ENCODE measurements at regions not wholly inside any gene's neighbourhood (a gene's known extent, or its start where the extent isn't known, plus 50 kb on each side); places are given as distances from the start of the nearest gene placed in this dataset.

DNA sequence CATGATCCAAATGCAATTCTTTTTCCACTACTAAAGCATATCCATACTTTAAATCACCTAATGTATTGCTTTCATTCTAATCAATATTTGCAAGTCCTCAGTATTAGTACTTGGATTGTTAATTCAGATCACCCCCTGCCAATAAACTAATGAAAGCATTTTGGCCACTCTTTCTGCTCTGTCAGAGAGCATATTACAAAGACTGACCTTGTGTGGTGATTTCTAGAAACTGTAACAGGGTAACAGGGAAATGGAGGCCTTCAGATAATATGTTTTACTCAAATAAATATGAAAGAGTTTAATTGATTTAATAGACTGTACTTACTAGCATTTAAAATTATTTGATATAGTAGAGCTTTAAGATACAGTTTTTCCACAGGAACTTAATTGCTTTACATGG is 453.0 kb downstream of the KCNJ3 start:
- Histone ChIP-seq H3K4me2 (ENCODE audit: low read length) (no peak overlapping the region), H3K79me2 (ENCODE audit: insufficient read depth, low read depth, low read length) (peaks cover 19% of the 10 kb centered on the region; the same call in 1 of the 2 replicates), H2AFZ (ENCODE audit: low read length) (peak overlapping the region; percentile 19; the same call in 1 of the 2 replicates), H3K9me2 (ENCODE audit: insufficient read depth, low read length) (no peaks in the 10 kb centered on the region), H3K4me1 (ENCODE audit: insufficient read depth, low read length, poor library complexity, severe bottlenecking) (peaks cover 32% of the 10 kb centered on the region), H3K4me3 (ENCODE audit: low read depth, low read length, poor library complexity, severe bottlenecking) (no peak overlapping the region), H4K20me1 (ENCODE audit: insufficient read depth, low read length) (no peaks in the 10 kb centered on the region), H3K9me3 (ENCODE audit: low read length) (no peaks in the 10 kb centered on the region), H3K27ac (ENCODE audit: low read depth, low read length, poor library complexity, severe bottlenecking) (no peak overlapping the region), H3K36me3 (ENCODE audit: insufficient read depth, low read length) (no peaks in the 10 kb centered on the region)
- ChIA-PET CTCF (ENCODE audit: unreplicated experiment) (no interaction called here), POLR2A (interaction anchor here (1.1 to 2.9 kb wide), 3 partner anchors 9 to 11 kb away, joined by 5 to 15 read pairs (median 6); no protein-coding TSS in a partner anchor)
- no TSS peak for BruUV-seq (replicated peaks)
- no peak for TF ChIP-seq EZH2phosphoT487 (IDR thresholded peaks at IDR 0.05; ENCODE audit: borderline replicate concordance, low read depth, low read length)
- TF ChIP-seq, protein P1, sequence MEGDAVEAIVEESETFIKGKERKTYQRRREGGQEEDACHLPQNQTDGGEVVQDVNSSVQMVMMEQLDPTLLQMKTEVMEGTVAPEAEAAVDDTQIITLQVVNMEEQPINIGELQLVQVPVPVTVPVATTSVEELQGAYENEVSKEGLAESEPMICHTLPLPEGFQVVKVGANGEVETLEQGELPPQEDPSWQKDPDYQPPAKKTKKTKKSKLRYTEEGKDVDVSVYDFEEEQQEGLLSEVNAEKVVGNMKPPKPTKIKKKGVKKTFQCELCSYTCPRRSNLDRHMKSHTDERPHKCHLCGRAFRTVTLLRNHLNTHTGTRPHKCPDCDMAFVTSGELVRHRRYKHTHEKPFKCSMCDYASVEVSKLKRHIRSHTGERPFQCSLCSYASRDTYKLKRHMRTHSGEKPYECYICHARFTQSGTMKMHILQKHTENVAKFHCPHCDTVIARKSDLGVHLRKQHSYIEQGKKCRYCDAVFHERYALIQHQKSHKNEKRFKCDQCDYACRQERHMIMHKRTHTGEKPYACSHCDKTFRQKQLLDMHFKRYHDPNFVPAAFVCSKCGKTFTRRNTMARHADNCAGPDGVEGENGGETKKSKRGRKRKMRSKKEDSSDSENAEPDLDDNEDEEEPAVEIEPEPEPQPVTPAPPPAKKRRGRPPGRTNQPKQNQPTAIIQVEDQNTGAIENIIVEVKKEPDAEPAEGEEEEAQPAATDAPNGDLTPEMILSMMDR (conservative IDR thresholded peaks at IDR 0.05; ENCODE audit: low read length) = no peak
- intact Hi-C loops (cut with micrococcal nuclease; ENCODE audit: unreplicated experiment) = no loop called here
- DNase-seq (ENCODE audit: low spot score) = no peak

DNA sequence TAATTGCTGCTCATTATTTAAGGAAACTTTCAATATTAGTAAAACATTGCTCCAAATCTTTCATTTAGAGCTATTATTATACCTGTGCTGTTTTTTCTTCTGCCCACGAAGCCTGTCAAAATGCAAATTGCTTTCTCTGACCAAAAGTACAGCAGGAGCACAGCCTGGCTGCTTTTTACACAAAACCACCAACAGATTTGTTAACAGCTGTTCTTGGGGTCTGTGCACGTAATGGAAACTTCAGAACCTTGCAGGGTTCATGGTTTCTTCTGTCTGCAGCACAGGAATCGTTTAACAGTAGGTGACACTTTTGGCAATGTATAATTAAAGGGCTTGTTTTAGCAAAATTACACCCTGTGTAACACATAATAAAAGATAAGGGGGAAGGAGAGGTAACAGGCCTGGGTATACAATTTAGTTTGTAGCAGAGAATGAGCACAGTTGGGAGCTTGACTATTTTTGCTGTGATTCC is 447.3 kb downstream of the KCNJ3 start:
- DNase-seq (ENCODE audit: low spot score) = peak; percentile 95
- Histone ChIP-seq H3K4me2 (ENCODE audit: low read length) (peak overlapping the region; percentile 89), H4K20me1 (ENCODE audit: insufficient read depth, low read length) (no peaks in the 10 kb centered on the region), H3K79me2 (ENCODE audit: insufficient read depth, low read depth, low read length) (peaks cover 25% of the 10 kb centered on the region; the same call in 1 of the 2 replicates), H3K36me3 (ENCODE audit: insufficient read depth, low read length) (no peaks in the 10 kb centered on the region), H3K4me3 (ENCODE audit: low read depth, low read length, poor library complexity, severe bottlenecking) (peak overlapping the region; percentile 64), H2AFZ (ENCODE audit: low read length) (peak overlapping the region; percentile 95; the same call in 1 of the 2 replicates), H3K9me3 (ENCODE audit: low read length) (no peaks in the 10 kb centered on the region; the same call in 1 of the 2 replicates), H3K9me2 (ENCODE audit: insufficient read depth, low read length) (no peaks in the 10 kb centered on the region), H3K27ac (ENCODE audit: low read depth, low read length, poor library complexity, severe bottlenecking) (peak overlapping the region; percentile 100), H3K4me1 (ENCODE audit: insufficient read depth, low read length, poor library complexity, severe bottlenecking) (peaks cover 72% of the 10 kb centered on the region)
- no peak for TF ChIP-seq EZH2phosphoT487 (IDR thresholded peaks at IDR 0.05; ENCODE audit: borderline replicate concordance, low read depth, low read length)
- TF ChIP-seq, protein P1 (conservative IDR thresholded peaks at IDR 0.05; ENCODE audit: low read length) = 0 out of 2 replicates have a peak, but pooled peaks have one; percentile 23
- no TSS peak for BruUV-seq (replicated peaks)
- ChIA-PET POLR2A (interaction anchor here (0.7 to 1.5 kb wide), 6 partner anchors 12 to 107 kb away, joined by 3 read pairs; no protein-coding TSS in a partner anchor), CTCF (ENCODE audit: unreplicated experiment) (no interaction called here)
- intact Hi-C loops (cut with micrococcal nuclease; ENCODE audit: unreplicated experiment) = loop anchor here (2.0 kb wide), 2 partner anchors 75 to 167 kb away; no protein-coding TSS in a partner anchor

- intact Hi-C loops (cut with micrococcal nuclease; ENCODE audit: unreplicated experiment) = loop anchor here (5.0 kb wide), 1 partner anchor 156 kb away; no protein-coding TSS in a partner anchor
- Histone ChIP-seq H2AFZ (ENCODE audit: low read length) (peak overlapping the region; percentile 95), H3K9me3 (ENCODE audit: low read length) (no peaks in the 10 kb centered on the region; the same call in 1 of the 2 replicates), H3K9me2 (ENCODE audit: insufficient read depth, low read length) (no peaks in the 10 kb centered on the region), H3K79me2 (ENCODE audit: insufficient read depth, low read depth, low read length) (peaks cover 6% of the 10 kb centered on the region; the same call in 1 of the 2 replicates), H3K4me3 (ENCODE audit: low read depth, low read length, poor library complexity, severe bottlenecking) (no peak overlapping the region), H3K4me2 (ENCODE audit: low read length) (peak overlapping the region; percentile 56), H3K36me3 (ENCODE audit: insufficient read depth, low read length) (no peaks in the 10 kb centered on the region), H3K4me1 (ENCODE audit: insufficient read depth, low read length, poor library complexity, severe bottlenecking) (peaks cover 55% of the 10 kb centered on the region), H3K27ac (ENCODE audit: low read depth, low read length, poor library complexity, severe bottlenecking) (peak overlapping the region; percentile 100), H4K20me1 (ENCODE audit: insufficient read depth, low read length) (no peaks in the 10 kb centered on the region)
- CTCF ChIA-PET (ENCODE audit: unreplicated experiment) = no interaction called here
- no TSS peak for BruUV-seq (replicated peaks)
- peak; percentile 26 for DNase-seq (ENCODE audit: low spot score)
- POLR2A ChIA-PET = interaction anchor here (0.5 to 2.2 kb wide), 8 partner anchors 8 to 208 kb away, joined by 3 to 8 read pairs (median 4); no protein-coding TSS in a partner anchor
- TF ChIP-seq EZH2phosphoT487 (IDR thresholded peaks at IDR 0.05; ENCODE audit: borderline replicate concordance, low read depth, low read length) = no peak
- TF ChIP-seq, protein P1 (conservative IDR thresholded peaks at IDR 0.05; ENCODE audit: low read length) = no peak
These were observed 442.9 kb downstream of the KCNJ3 start for GRCh38 chr2:155141418-155141817.
